ENCODE measurements at regions not wholly inside any gene's neighbourhood (a gene's known extent, or its start where the extent isn't known, plus 50 kb on each side); places are given as distances from the start of the nearest gene placed in this dataset.

DNA sequence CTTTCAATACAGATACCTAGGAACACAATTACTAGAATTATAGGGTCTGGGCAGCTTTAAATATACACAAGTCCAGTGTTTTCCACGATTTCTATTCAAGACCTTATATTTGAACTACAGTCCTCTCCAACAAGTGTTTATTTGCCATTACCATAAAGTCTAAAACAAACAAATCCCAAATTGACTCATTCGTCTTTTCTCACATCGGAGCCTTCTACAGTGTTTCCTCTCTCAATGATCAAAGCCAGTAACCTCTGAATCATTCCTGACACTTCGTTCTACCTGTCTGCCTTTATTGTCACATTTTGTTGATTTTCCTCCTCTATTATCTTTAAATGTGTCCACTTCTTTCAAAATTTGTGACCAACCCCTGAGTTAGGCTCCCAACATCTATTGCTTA lies 1356.5 kb upstream of the SLC10A2 start:
- peaks cover 0 to 1% (median 0%) of the 10 kb centered on the region in 3 donors for H3K27me3 Mint-ChIP-seq (ENCODE audit: low read depth in 3 of 3)
- no peak for DNase-seq
- no peaks in the 10 kb centered on the region for H3K36me3 Mint-ChIP-seq
- no peaks in the 10 kb centered on the region for H3K4me1 Mint-ChIP-seq
- no peak overlapping the region for H3K4me3 Mint-ChIP-seq
- H3K27ac Mint-ChIP-seq, result no peak overlapping the region
- peaks cover 0 to 13% (median 6%) of the 10 kb centered on the region in 6 donors for H3K9me3 Mint-ChIP-seq

DNA sequence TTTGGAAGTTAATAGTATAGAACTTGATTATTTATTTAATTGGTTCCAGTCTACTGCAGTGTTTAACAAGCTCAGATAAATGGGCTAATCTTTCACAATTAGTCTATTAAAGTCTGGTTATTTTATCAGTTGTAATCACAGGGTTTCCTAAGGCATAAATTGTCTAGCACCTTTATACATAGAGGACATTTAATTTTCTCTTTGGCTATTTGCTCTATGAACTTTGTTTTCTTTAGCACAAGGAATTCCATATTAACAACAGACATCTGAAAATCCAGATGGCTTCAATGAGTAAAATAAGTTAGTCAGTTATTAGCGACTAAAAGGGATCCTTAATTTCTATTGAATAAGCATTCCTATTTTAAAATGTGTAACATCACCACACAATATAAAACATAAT lies 1350.8 kb upstream of the SLC10A2 start:
- H3K9me3 Mint-ChIP-seq, result peaks cover 0 to 5% (median under 1%) of the 10 kb centered on the region in 6 donors
- DNase-seq, result no peak

DNA sequence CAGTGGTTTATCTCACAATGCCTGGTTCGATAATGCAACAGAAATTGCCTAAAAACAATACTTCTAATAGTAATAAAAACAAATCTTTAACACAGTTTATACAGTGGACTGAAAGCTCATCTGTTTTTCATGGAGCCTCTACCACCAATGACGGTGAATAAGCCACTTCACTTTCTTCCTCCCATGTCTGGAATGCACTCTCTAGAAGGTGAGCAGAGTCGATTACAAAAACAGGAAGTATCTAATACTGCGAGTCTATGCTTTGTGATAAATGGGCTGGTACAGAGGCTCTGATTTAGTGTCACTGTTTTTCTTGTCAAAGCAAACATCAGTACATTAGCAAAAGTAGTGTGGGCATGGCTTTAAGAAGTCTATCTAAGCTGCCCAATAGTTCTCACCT lies 1348.6 kb upstream of the SLC10A2 start:
- Mint-ChIP-seq H3K27me3 (ENCODE audit: low read depth in 3 of 3) (no peaks in the 10 kb centered on the region), H3K4me3 (no peak overlapping the region), H3K36me3 (no peaks in the 10 kb centered on the region), H3K9me3 (peaks cover 0 to 5% (median 3%) of the 10 kb centered on the region in 6 donors), H3K4me1 (no peaks in the 10 kb centered on the region), H3K27ac (no peak overlapping the region)
- no peak for DNase-seq

More for the DNA sequence above, 1350.8 kb upstream of the SLC10A2 start:
- Mint-ChIP-seq H3K4me1 (no peaks in the 10 kb centered on the region), H3K36me3 (no peaks in the 10 kb centered on the region), H3K27ac (no peak overlapping the region), H3K4me3 (no peak overlapping the region), H3K27me3 (ENCODE audit: low read depth in 3 of 3) (no peaks in the 10 kb centered on the region)

DNA sequence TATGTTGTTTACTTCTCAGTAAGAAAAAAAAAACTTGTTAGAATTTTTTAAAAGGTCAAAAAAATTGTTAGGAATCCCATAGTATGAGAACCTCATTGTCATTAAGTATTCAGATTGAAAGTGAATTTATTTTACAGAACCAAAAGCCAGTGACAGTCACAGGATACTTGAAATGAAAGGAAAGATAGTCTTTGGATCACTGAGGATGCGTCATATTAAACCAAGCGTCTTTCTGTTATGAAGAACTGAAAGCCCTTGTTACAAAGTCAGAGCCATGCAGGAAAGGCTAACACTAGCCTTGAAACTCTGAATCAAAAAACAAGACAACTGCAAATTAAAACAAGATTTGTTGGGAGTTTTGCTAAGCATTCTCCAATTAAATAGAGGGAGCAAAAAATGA lies 1348.0 kb upstream of the SLC10A2 start:
- H3K27ac Mint-ChIP-seq, result no peak overlapping the region
- H3K36me3 Mint-ChIP-seq, result no peaks in the 10 kb centered on the region
- no peaks in the 10 kb centered on the region for H3K27me3 Mint-ChIP-seq (ENCODE audit: low read depth in 3 of 3)
- DNase-seq, result no peak
- H3K4me1 Mint-ChIP-seq, result no peaks in the 10 kb centered on the region
- H3K9me3 Mint-ChIP-seq, result peaks cover 0 to 5% (median 3%) of the 10 kb centered on the region in 6 donors
- H3K4me3 Mint-ChIP-seq, result no peak overlapping the region

GRCh38 chr13:104411141-104411765 lies 1345.0 kb upstream of the SLC10A2 start:
- H3K27me3 Mint-ChIP-seq (ENCODE audit: low read depth in 3 of 3), result no peaks in the 10 kb centered on the region

DNA sequence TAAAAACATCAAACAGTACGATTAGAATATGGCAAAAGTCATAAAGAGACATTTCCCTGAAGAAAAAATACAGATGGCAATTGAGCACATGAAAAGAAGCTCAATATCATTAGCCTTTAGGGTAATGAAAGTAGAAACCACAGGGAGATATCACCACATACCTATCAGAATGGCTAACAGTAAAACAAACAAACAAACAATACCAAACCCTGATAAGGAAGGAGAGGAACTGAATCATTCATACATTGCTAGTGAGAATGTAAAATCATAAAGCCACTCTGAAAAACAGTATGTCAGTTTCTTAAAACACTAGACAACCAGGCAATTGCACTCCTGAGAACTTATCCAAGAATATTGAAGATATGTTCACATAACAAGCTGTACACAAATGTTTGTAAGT lies 1342.5 kb upstream of the SLC10A2 start:
- Mint-ChIP-seq H3K9me3 (peaks cover 3 to 22% (median 9%) of the 10 kb centered on the region in 6 donors), H3K4me3 (no peak overlapping the region), H3K4me1 (no peaks in the 10 kb centered on the region), H3K36me3 (peaks cover 0 to 4% (median 0%) of the 10 kb centered on the region in 3 donors), H3K27me3 (ENCODE audit: low read depth in 3 of 3) (no peaks in the 10 kb centered on the region), H3K27ac (no peak overlapping the region)
- no peak for DNase-seq

More at GRCh38 chr13:104411141-104411765, 1345.0 kb upstream of the SLC10A2 start:
- H3K9me3 Mint-ChIP-seq, result peaks cover 5 to 16% (median 9%) of the 10 kb centered on the region in 6 donors
- no peak overlapping the region for H3K27ac Mint-ChIP-seq
- peaks cover 0 to 4% (median 0%) of the 10 kb centered on the region in 3 donors for H3K36me3 Mint-ChIP-seq
- DNase-seq, result no peak
- no peak overlapping the region for H3K4me3 Mint-ChIP-seq
- no peaks in the 10 kb centered on the region for H3K4me1 Mint-ChIP-seq

DNA sequence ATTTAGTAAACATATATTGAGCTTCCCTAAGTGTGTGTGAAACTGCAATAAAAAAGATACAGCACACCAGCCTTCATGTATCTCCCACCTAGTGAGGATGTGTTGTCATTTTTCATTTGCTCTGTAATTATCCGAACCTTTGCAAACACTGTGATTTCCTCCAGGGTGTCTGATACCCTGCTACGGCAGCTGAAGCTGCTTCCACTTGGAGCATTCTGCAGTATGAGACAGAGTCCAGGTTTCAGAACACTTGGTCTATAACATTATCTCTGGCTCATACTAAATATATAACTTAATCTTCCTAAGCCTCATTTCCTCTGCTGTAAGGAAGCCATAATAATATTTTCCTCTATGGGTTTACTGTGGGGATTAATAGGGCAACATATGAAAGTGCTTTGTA lies 1338.1 kb upstream of the SLC10A2 start:
- no peak overlapping the region for H3K27ac Mint-ChIP-seq
- H3K4me1 Mint-ChIP-seq, result no peaks in the 10 kb centered on the region
- no peak overlapping the region for H3K4me3 Mint-ChIP-seq
- H3K27me3 Mint-ChIP-seq (ENCODE audit: low read depth in 3 of 3), result peaks cover 0 to 2% (median 0%) of the 10 kb centered on the region in 3 donors
- peaks cover 8 to 28% (median 17%) of the 10 kb centered on the region in 6 donors for H3K9me3 Mint-ChIP-seq
- DNase-seq, result no peak
- peaks cover 0 to 4% (median 0%) of the 10 kb centered on the region in 3 donors for H3K36me3 Mint-ChIP-seq

- H3K27me3 Mint-ChIP-seq (ENCODE audit: low read depth in 3 of 3), result peaks cover 0 to 2% (median 0%) of the 10 kb centered on the region in 3 donors
- no peak for DNase-seq
- H3K9me3 Mint-ChIP-seq, result peaks cover 10 to 49% (median 19%) of the 10 kb centered on the region in 6 donors
- no peak overlapping the region for H3K4me3 Mint-ChIP-seq
- H3K27ac Mint-ChIP-seq, result no peak overlapping the region
- H3K36me3 Mint-ChIP-seq, result no peaks in the 10 kb centered on the region
- no peaks in the 10 kb centered on the region for H3K4me1 Mint-ChIP-seq
Observed at GRCh38 chr13:104389691-104390090, 1323.5 kb upstream of the SLC10A2 start.

GRCh38 chr13:104387510-104387909 lies 1321.3 kb upstream of the SLC10A2 start:
- H3K36me3 Mint-ChIP-seq, result no peaks in the 10 kb centered on the region
- DNase-seq, result no peak
- H3K4me3 Mint-ChIP-seq, result no peak overlapping the region
- peaks cover 7 to 37% (median 21%) of the 10 kb centered on the region in 6 donors for H3K9me3 Mint-ChIP-seq
- no peaks in the 10 kb centered on the region for H3K4me1 Mint-ChIP-seq
- H3K27ac Mint-ChIP-seq, result no peak overlapping the region
- peaks cover 0 to 2% (median 0%) of the 10 kb centered on the region in 3 donors for H3K27me3 Mint-ChIP-seq (ENCODE audit: low read depth in 3 of 3)

- H3K9me3 Mint-ChIP-seq, result peaks cover 6 to 27% (median 17%) of the 10 kb centered on the region in 6 donors
- no peak for DNase-seq
Observed at GRCh38 chr13:104385404-104385803, 1319.2 kb upstream of the SLC10A2 start.

GRCh38 chr13:104382951-104383350 lies 1316.7 kb upstream of the SLC10A2 start:
- Mint-ChIP-seq H3K9me3 (peaks cover 2 to 32% (median 16%) of the 10 kb centered on the region in 6 donors), H3K27ac (no peak overlapping the region), H3K4me1 (no peaks in the 10 kb centered on the region), H3K4me3 (no peak overlapping the region), H3K36me3 (no peaks in the 10 kb centered on the region), H3K27me3 (ENCODE audit: low read depth in 3 of 3) (peaks cover 0 to 2% (median 0%) of the 10 kb centered on the region in 3 donors)
- no peak for DNase-seq

More at GRCh38 chr13:104385404-104385803, 1319.2 kb upstream of the SLC10A2 start:
- Mint-ChIP-seq H3K4me3 (no peak overlapping the region), H3K27ac (no peak overlapping the region), H3K36me3 (no peaks in the 10 kb centered on the region), H3K4me1 (no peaks in the 10 kb centered on the region), H3K27me3 (ENCODE audit: low read depth in 3 of 3) (peaks cover 0 to 2% (median 0%) of the 10 kb centered on the region in 3 donors)

DNA sequence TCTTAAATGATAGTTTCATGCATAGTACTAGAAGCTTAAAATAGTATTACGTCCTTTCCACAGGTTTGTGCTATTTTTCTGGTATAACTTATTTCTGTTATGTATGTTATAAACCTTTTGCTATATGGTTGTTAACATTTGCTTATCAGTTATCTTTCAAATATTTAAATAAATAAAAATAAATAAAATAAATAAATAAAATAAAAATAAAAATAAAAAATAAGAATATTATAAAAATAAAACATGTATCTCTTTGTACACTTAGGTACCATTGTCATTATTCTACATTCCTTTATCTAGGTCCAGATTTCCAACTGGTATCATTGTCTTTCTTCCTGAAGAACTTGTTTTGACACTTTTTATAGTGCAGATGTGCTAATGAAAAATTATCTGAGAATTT lies 1310.4 kb upstream of the SLC10A2 start:
- H3K27ac Mint-ChIP-seq, result no peak overlapping the region
- peaks cover 2 to 34% (median 12%) of the 10 kb centered on the region in 6 donors for H3K9me3 Mint-ChIP-seq
- H3K36me3 Mint-ChIP-seq, result no peaks in the 10 kb centered on the region
- no peaks in the 10 kb centered on the region for H3K4me1 Mint-ChIP-seq
- peaks cover 0 to 2% (median 2%) of the 10 kb centered on the region in 3 donors for H3K27me3 Mint-ChIP-seq (ENCODE audit: low read depth in 3 of 3)
- no peak for DNase-seq
- H3K4me3 Mint-ChIP-seq, result no peak overlapping the region

GRCh38 chr13:104375614-104376013 lies 1309.4 kb upstream of the SLC10A2 start:
- Mint-ChIP-seq H3K9me3 (peaks cover 3 to 26% (median 9%) of the 10 kb centered on the region in 6 donors), H3K4me3 (no peak overlapping the region), H3K36me3 (no peaks in the 10 kb centered on the region), H3K27me3 (ENCODE audit: low read depth in 3 of 3) (peaks cover 0 to 2% (median 2%) of the 10 kb centered on the region in 3 donors), H3K27ac (no peak overlapping the region), H3K4me1 (no peaks in the 10 kb centered on the region)
- no peak for DNase-seq

DNA sequence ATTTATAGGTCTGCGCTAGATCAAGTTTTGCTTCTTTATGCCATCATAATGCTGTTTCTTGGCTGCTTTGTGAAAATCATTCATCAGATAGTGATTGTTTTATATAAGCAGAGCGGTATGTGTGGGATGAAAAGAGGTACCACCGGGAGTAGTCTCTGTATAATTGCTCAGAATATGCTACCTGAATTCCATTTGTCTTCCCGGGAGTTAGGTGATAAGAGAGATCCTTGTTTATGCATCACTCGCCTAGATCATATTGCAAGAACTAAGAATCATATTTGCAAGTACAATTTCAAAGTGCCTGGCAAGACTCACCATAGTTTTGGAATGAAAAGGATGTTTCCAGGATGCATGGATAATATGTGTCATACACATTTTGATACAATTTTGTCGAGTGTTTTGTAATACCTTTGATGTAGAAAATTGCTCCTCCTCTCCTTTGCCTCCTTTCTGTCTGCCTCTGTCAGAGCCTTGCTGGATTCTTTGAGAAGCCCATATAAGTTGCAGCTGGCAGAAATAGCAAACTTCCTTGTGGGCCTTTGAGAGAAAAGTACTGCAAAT lies 1306.0 kb upstream of the SLC10A2 start:
- no peak for DNase-seq
- H3K27ac Mint-ChIP-seq, result no peak overlapping the region
- H3K27me3 Mint-ChIP-seq (ENCODE audit: low read depth in 3 of 3), result peaks cover 0 to 4% (median 0%) of the 10 kb centered on the region in 3 donors
- no peaks in the 10 kb centered on the region for H3K36me3 Mint-ChIP-seq
- no peaks in the 10 kb centered on the region for H3K4me1 Mint-ChIP-seq
- no peak overlapping the region for H3K4me3 Mint-ChIP-seq
- peaks cover 0 to 7% (median 5%) of the 10 kb centered on the region in 6 donors for H3K9me3 Mint-ChIP-seq
